IMR-90 (cell line): ENCODE measurements at regions not wholly inside any gene's neighbourhood (a gene's known extent, or its start where the extent isn't known, plus 50 kb on each side); places are given as distances from the start of the nearest gene placed in this dataset.

ENCODE experiments used
- ATAC-seq: fragments of 200-7000 bp; cut with Tn5 transposase; 2 replicates; pipeline ENCODE4 v1.9.1; 2020; ENCODE audit warnings: low read depth, mild to moderate bottlenecking, moderate library complexity
- BruUV-seq: library from RNA; stranded (reverse); fragments of 400-500 nt; replicated peaks from 2 replicates; lab custom pipeline; 2021; lab: Mats Ljungman, UMichigan
- CTCF ChIA-PET: fragments of 300-600 bp; formaldehyde crosslinking; extraction: SDS; loops from one replicate; lab custom pipeline; 2021; ENCODE audit warnings: antibody characterized with exemption; lab: Yijun Ruan, JAX
- POLR2A ChIA-PET: fragments of 300-600 bp; sonication (Branson Sonifier 250); formaldehyde crosslinking; loops from one replicate; lab custom pipeline; 2022; ENCODE audit warnings: antibody characterized with exemption; ENCODE audit not compliant: unreplicated experiment; lab: Charles Lee
- DNase-seq: peaks from one replicate; pipeline ENCODE4 v3.0.0; 2013
- H2AFZ ChIP-seq: replicated peaks from 2 replicates; pipeline ENCODE3; 2013; ENCODE audit warnings: low read length, mild to moderate bottlenecking; ENCODE audit not compliant: poor library complexity
- H2AK5ac ChIP-seq: 2 replicates; pipeline ENCODE4 v1.6.1; 2013; ENCODE audit warnings: low read depth, low read length, inconsistent platforms
- H2AK9ac ChIP-seq: replicated peaks from 2 replicates; pipeline ENCODE3; 2013; ENCODE audit warnings: mild to moderate bottlenecking, low read depth, low read length, moderate library complexity; ENCODE audit not compliant: poor library complexity
- H2BK120ac ChIP-seq: 2 replicates; pipeline ENCODE4 v1.6.1; 2013; ENCODE audit warnings: low read depth, low read length, inconsistent platforms
- H2BK15ac ChIP-seq: 3 replicates; pipeline ENCODE4 v1.6.1; 2013; ENCODE audit warnings: low read depth, low read length, inconsistent platforms
- H2BK20ac ChIP-seq: 2 replicates; pipeline ENCODE4 v1.6.1; 2013; ENCODE audit warnings: low read depth, mild to moderate bottlenecking, inconsistent platforms, low read length, moderate library complexity
- H2BK5ac ChIP-seq: 2 replicates; pipeline ENCODE4 v1.6.1; 2013; ENCODE audit warnings: mild to moderate bottlenecking, low read depth, low read length, inconsistent platforms; ENCODE audit not compliant: poor library complexity, severe bottlenecking
- H3K14ac ChIP-seq: replicated peaks from 2 replicates; pipeline ENCODE4 v1.6.1; 2013; ENCODE audit warnings: low read depth, low read length, inconsistent platforms
- H3K18ac ChIP-seq: 2 replicates; pipeline ENCODE4 v1.6.1; 2013; ENCODE audit warnings: low read depth, low read length, control low read depth
- H3K23ac ChIP-seq: 2 replicates; pipeline ENCODE4 v1.6.1; 2013; ENCODE audit warnings: low read depth, low read length, inconsistent platforms
- H3K27ac ChIP-seq: 2 replicates; pipeline ENCODE4 v1.5.1; 2013; ENCODE audit warnings: mild to moderate bottlenecking, control low read depth, low read length; ENCODE audit not compliant: insufficient read depth
- H3K27me3 ChIP-seq: 2 replicates; pipeline ENCODE4 v1.6.1; 2013; ENCODE audit warnings: low read length; ENCODE audit not compliant: control insufficient read depth, insufficient read depth
- H3K36me3 ChIP-seq: 2 replicates; pipeline ENCODE4 v1.6.1; 2013; ENCODE audit warnings: low read length, mixed read lengths; ENCODE audit not compliant: control insufficient read depth, insufficient read depth
- H3K4ac ChIP-seq: 2 replicates; pipeline ENCODE4 v1.6.1; 2013; ENCODE audit warnings: low read depth, low read length, inconsistent platforms
- H3K4me1 ChIP-seq: 2 replicates; pipeline ENCODE4 v1.6.1; 2013; ENCODE audit warnings: low read length, mixed read lengths; ENCODE audit not compliant: control insufficient read depth, insufficient read depth
- H3K4me2 ChIP-seq: 2 replicates; pipeline ENCODE4 v1.6.1; 2013; ENCODE audit warnings: low read depth, mild to moderate bottlenecking, control low read depth, low read length, moderate library complexity
- H3K4me3 ChIP-seq: 2 replicates; pipeline ENCODE4 v1.5.1; 2013; ENCODE audit warnings: low read depth, mild to moderate bottlenecking, control low read depth, low read length, moderate library complexity; ENCODE audit not compliant: insufficient read depth
- H3K56ac ChIP-seq: 2 replicates; pipeline ENCODE4 v1.6.1; 2013; ENCODE audit warnings: low read length, inconsistent platforms; ENCODE audit not compliant: insufficient read depth; ENCODE audit errors: extremely low read depth
- H3K79me1 ChIP-seq, 2 experiments: 2 replicates each; pipeline ENCODE4 v1.6.1; 2013; ENCODE audit warnings: low read length in 2 of 2, inconsistent platforms in 1 of 2, low read depth in 1 of 2
- H3K9ac ChIP-seq: 2 replicates; pipeline ENCODE4 v1.6.1; 2013; ENCODE audit warnings: low read depth, low read length, control low read depth
- H3K9me1 ChIP-seq: 2 replicates; pipeline ENCODE4 v1.6.1; 2013; ENCODE audit warnings: low read length, inconsistent platforms; ENCODE audit not compliant: insufficient read depth
- H3K9me3 ChIP-seq: 2 replicates; pipeline ENCODE4 v1.6.1; 2013; ENCODE audit warnings: low read length; ENCODE audit not compliant: control insufficient read depth, insufficient read depth
- H4K20me1 ChIP-seq: 2 replicates; pipeline ENCODE4 v1.6.1; 2013; ENCODE audit warnings: low read length, inconsistent platforms; ENCODE audit not compliant: insufficient read depth
- H4K5ac ChIP-seq: 2 replicates; pipeline ENCODE4 v1.6.1; 2013; ENCODE audit warnings: mild to moderate bottlenecking, low read depth, low read length, control low read depth
- H4K8ac ChIP-seq, 2 experiments: 2 replicates each; pipeline ENCODE4 v1.6.1; 2013; ENCODE audit warnings: low read depth in 2 of 2, low read length in 2 of 2, control low read depth in 1 of 2, inconsistent platforms in 1 of 2
- H4K91ac ChIP-seq: 2 replicates; pipeline ENCODE4 v1.6.1; 2013; ENCODE audit warnings: low read depth, low read length, inconsistent platforms; ENCODE audit not compliant: insufficient read depth
- BHLHE40 ChIP-seq: fragments of 150-350 bp; IDR thresholded peaks from 2 replicates; pipeline ENCODE4 v1.6.1; 2016; ENCODE audit warnings: mild to moderate bottlenecking, low read depth, low read length
- CEBPB ChIP-seq: IDR thresholded peaks from 2 replicates; pipeline ENCODE4 v1.6.1; 2012; ENCODE audit warnings: low read depth, low read length, improper control_type of control experiment
- CHD1 ChIP-seq: IDR thresholded peaks from 2 replicates; pipeline ENCODE4 v1.6.1; 2012; ENCODE audit warnings: low read depth, low read length, improper control_type of control experiment
- CTCF ChIP-seq: conservative IDR thresholded peaks from 2 replicates; pipeline ENCODE4 v1.5.1; 2012; ENCODE audit warnings: mild to moderate bottlenecking, low read depth, low read length, improper control_type of control experiment
- ELK1 ChIP-seq: fragments of 150-350 bp; IDR thresholded peaks from 2 replicates; pipeline ENCODE4 v1.6.1; 2016; ENCODE audit warnings: low read depth, mild to moderate bottlenecking, low read length, moderate library complexity, borderline replicate concordance
- FOS ChIP-seq: fragments of 150-350 bp; IDR thresholded peaks from 2 replicates; pipeline ENCODE4 v1.6.1; 2016; ENCODE audit warnings: low read depth, low read length
- MAFK ChIP-seq: IDR thresholded peaks from 2 replicates; pipeline ENCODE4 v1.6.1; 2012; ENCODE audit warnings: low read depth, low read length, improper control_type of control experiment
- MAZ ChIP-seq: IDR thresholded peaks from 2 replicates; pipeline ENCODE4 v1.6.1; 2012; ENCODE audit warnings: low read depth, mild to moderate bottlenecking, low read length, improper control_type of control experiment, moderate library complexity, borderline replicate concordance
- MXI1 ChIP-seq: IDR thresholded peaks from 2 replicates; pipeline ENCODE4 v1.6.1; 2012; ENCODE audit warnings: low read depth, mild to moderate bottlenecking, low read length, moderate library complexity, borderline replicate concordance
- NFE2L2 ChIP-seq: fragments of 150-350 bp; IDR thresholded peaks from 2 replicates; pipeline ENCODE4 v1.6.1; 2016; ENCODE audit warnings: low read depth, mild to moderate bottlenecking, low read length
- POLR2A ChIP-seq: IDR thresholded peaks from 2 replicates; pipeline ENCODE4 v1.6.1; 2012; ENCODE audit warnings: mild to moderate bottlenecking, low read depth, low read length
- RAD21 ChIP-seq: IDR thresholded peaks from 2 replicates; pipeline ENCODE4 v1.6.1; 2012; ENCODE audit warnings: low read length, improper control_type of control experiment
- RCOR1 ChIP-seq: IDR thresholded peaks from 2 replicates; pipeline ENCODE4 v1.6.1; 2012; ENCODE audit warnings: mild to moderate bottlenecking, low read length, improper control_type of control experiment; ENCODE audit not compliant: insufficient replicate concordance
- RFX5 ChIP-seq: IDR thresholded peaks from 2 replicates; pipeline ENCODE4 v1.8.0; 2012; ENCODE audit warnings: low read depth, mild to moderate bottlenecking, low read length, moderate library complexity
- SMC3 ChIP-seq: fragments of 150-350 bp; IDR thresholded peaks from 2 replicates; pipeline ENCODE4 v1.6.1; 2016; ENCODE audit warnings: low read depth, mild to moderate bottlenecking, antibody characterized with exemption, low read length, moderate library complexity
- USF2 ChIP-seq: fragments of 150-350 bp; IDR thresholded peaks from 2 replicates; pipeline ENCODE4 v1.6.1; 2017; ENCODE audit warnings: mild to moderate bottlenecking, antibody characterized with exemption, low read length, low read depth
- WGBS, 2 experiments: methylation state at CpG; one replicate each; pipeline versions ENCODE4 v1.1.5 to v1.1.7; 2013; ENCODE audit warnings: missing lambda C conversion rate in 2 of 2; ENCODE audit not compliant: insufficient read length in 1 of 2; ENCODE audit errors: extremely low coverage in 2 of 2; 5-methylcytosine and 5-hydroxymethylcytosine counted together
- dilution Hi-C: fragments of 300-500 bp; cut with HindIII; formaldehyde crosslinking; loops from one replicate; pipeline ENCODE4 v1.14.3; 2018; ENCODE audit warnings: low sequenced_read_pairs; ENCODE audit not compliant: unreplicated experiment
- in situ Hi-C: fragments of 300-500 bp; cut with MboI; formaldehyde crosslinking; loops from 3 replicates; pipeline ENCODE4 v1.14.3; 2019; ENCODE audit warnings: low sequenced_read_pairs, inconsistent platforms, mixed read lengths
- intact Hi-C: fragments of 100-400 bp; cut with micrococcal nuclease; formaldehyde crosslinking; loops from 2 replicates; pipeline ENCODE4 v1.10.0; 2022

- no peak overlapping the region for H4K91ac ChIP-seq
- H3K27ac ChIP-seq = no peak overlapping the region
- H3K9me1 ChIP-seq = no peaks in the 10 kb centered on the region
- no peak overlapping the region for H2AK5ac ChIP-seq
- H3K9ac ChIP-seq = no peak overlapping the region
- H3K14ac ChIP-seq = no peak overlapping the region
- H3K4me1 ChIP-seq = no peaks in the 10 kb centered on the region
- TF ChIP-seq CEBPB (no peak), POLR2A (no peak), CTCF (no peak), USF2 (no peak), RAD21 (no peak), NFE2L2 (no peak), MXI1 (no peak), ELK1 (no peak), MAFK (no peak), FOS (no peak), BHLHE40 (no peak), CHD1 (no peak), SMC3 (no peak), RCOR1 (no peak), MAZ (no peak), RFX5 (no peak)
- no peaks in the 10 kb centered on the region for H3K36me3 ChIP-seq
- CTCF ChIA-PET = no interaction called here
- no peaks in the 10 kb centered on the region for H3K27me3 ChIP-seq
- H2AK9ac ChIP-seq = no peak overlapping the region
- WGBS, 2 experiments = 40% methylated on average over 1 of the region's 3 CpGs; no CpG with 5 or more reads in 1 of the 2 experiments
- no peak overlapping the region for H3K18ac ChIP-seq
- no peak overlapping the region for H3K56ac ChIP-seq
- no peak overlapping the region for H4K8ac ChIP-seq
- no peaks in the 10 kb centered on the region for H3K79me1 ChIP-seq
- H4K5ac ChIP-seq = no peak overlapping the region
- H3K4me2 ChIP-seq = no peak overlapping the region
- no peak overlapping the region for H2AFZ ChIP-seq
- no peak overlapping the region for H2BK5ac ChIP-seq
- DNase-seq = no peak
- H3K23ac ChIP-seq = no peak overlapping the region
- no peaks in the 10 kb centered on the region for H4K20me1 ChIP-seq
- H3K9me3 ChIP-seq = peaks cover 12% of the 10 kb centered on the region
- no TSS peak for BruUV-seq
- no peak overlapping the region for H2BK120ac ChIP-seq
- no peak overlapping the region for H2BK20ac ChIP-seq
- POLR2A ChIA-PET = no interaction called here
- dilution Hi-C loops = no loop called here
- ATAC-seq = no peak
- in situ Hi-C loops = no loop called here
- H3K4me3 ChIP-seq = no peak overlapping the region
- intact Hi-C loops = no loop called here
- H2BK15ac ChIP-seq = no peak overlapping the region
- no peak overlapping the region for H3K4ac ChIP-seq
These were observed 1558.5 kb upstream of the TMEM132C start for GRCh38 chr12:126708492-126708896.
